GM12872 (cell line): ENCODE measurements at regions not wholly inside any gene's neighbourhood (a gene's known extent, or its start where the extent isn't known, plus 50 kb on each side); places are given as distances from the start of the nearest gene placed in this dataset.

Experiments
- CTCF ChIP-seq: IDR thresholded peaks from 3 replicates; pipeline ENCODE4 v1.5.1; 2011; ENCODE audit warnings: low read depth, mild to moderate bottlenecking, low read length, moderate library complexity; ENCODE audit not compliant: insufficient read depth

DNA sequence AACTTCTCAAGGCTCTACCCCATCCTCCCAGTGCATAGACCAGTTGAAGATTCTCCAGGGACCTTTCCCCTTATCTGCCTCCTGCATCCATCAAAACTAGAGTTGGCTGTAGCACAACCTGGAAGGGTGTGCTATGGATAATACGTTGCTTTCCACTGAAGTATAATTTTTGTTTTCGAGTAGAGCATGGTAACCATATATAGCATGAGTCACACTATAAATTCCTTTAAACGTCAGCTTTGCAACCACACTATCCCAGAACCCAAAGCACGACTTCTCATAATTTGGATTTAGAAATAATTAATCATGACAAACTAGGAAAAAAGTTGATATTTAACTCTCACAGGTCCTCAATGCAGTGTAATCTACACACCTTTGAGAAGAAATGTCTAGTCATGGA is 138.3 kb upstream of the NBEA start:
- no peak for TF ChIP-seq CTCF

- no peak for TF ChIP-seq CTCF
Measured at GRCh38 chr13:34805347-34805746, 136.7 kb upstream of the NBEA start.

GRCh38 chr13:34808649-34809048 is 133.4 kb upstream of the NBEA start:
- no peak for TF ChIP-seq CTCF

DNA sequence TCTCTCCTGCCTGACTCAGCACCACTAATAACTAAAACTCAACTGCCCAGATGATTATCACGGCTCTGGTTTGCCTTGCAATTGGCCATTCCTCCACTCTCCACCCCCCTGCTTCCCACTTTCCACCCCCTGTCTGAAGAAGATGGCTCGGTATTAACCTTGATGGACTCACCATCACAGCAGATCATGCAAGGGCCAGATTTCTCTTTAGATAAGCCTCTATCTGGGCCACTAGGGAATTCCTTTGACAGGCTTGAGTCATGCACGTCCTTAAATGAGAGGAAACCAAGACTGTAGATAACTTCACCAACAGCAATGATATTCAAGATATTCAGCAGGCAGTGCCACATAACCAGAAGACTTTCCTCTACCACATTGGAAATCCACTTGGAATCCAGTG is 131.1 kb upstream of the NBEA start:
- no peak for TF ChIP-seq CTCF

GRCh38 chr13:34815526-34815925 is 126.5 kb upstream of the NBEA start:
- TF ChIP-seq CTCF: no peak

DNA sequence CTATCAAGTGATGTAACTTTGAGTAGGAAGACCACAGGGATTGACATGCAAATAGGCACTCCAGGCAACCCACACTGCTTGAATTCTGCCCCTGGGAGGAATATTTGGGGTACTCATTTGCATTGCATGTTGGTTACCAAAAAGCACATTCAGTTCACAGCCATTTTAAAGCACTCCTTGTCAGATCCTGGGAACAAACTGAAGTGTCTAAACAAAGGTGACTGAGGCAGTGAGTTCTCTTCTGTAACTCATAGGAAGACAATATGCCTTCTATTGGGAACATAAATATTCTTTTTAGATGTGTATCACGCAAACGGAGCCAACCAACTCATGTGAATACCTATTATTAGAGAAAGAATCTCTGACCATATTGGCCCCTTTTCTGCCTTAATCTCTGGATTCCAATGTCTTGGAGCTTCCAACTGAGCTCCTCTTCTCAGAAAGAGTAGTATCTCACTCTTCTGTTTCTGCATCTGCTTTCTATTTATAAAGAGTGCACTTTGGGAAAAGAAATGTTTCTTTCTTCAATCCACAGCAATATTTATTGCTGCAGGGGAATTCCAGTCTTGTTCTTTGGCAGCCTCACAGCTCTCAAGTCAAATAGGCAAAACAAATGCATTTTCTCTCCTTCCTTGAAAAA is 125.7 kb upstream of the NBEA start:
- no peak for TF ChIP-seq CTCF

GRCh38 chr13:34816908-34817665 is 125.0 kb upstream of the NBEA start:
- TF ChIP-seq CTCF: no peak
